Stimulated activated CD4-positive, alpha-beta T cell treated with anti-CD3 and anti-CD28 coated beads, Interleukin-1b, Interleukin-23, amount 100 ng/mL, for 4 hours (primary cell): ENCODE measurements at regions not wholly inside any gene's neighbourhood (a gene's known extent, or its start where the extent isn't known, plus 50 kb on each side); places are given as distances from the start of the nearest gene placed in this dataset.
"Not testable (repeated sequence)": the region's sequence is repeated elsewhere in the genome, so short reads cannot be mapped to it uniquely, and the experiment has no call there.

Source experiments
- DNase-seq, 2 donors: peaks; one replicate each; pipeline ENCODE4 v3.0.0-alpha.2; 2020; ENCODE audit warnings: low read depth in 2 of 2

- no peak for DNase-seq
Observed at GRCh38 chr15:66883284-66883911, 181.4 kb downstream of the SMAD6 start.

DNA sequence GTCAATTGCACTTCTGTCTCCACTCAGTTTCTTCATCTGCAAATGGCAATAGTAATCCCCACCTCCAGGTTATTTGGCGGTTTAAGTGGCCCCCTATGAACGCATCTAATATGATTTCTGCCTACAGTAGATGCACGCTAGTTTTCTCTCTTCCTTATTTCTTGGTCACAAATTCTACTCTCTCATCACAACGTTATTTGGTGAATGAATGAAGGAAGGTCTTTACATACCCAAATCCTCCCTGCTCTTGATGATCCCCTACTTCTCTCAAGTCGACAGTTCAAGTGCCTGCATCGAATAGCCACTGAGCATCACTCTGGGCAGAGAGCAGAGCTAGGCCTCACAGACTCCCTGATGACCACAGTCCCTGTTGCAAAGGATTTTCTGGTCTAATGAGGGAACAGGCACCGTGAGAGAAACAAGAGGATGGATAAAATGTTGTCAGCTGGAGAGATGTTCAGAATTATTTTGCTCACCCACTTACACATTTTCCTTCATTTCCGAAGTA lies 181.2 kb upstream of the SMAD3 start:
- no peak for DNase-seq

GRCh38 chr15:66884661-66885237 lies 180.7 kb upstream of the SMAD3 start:
- no peak for DNase-seq

DNA sequence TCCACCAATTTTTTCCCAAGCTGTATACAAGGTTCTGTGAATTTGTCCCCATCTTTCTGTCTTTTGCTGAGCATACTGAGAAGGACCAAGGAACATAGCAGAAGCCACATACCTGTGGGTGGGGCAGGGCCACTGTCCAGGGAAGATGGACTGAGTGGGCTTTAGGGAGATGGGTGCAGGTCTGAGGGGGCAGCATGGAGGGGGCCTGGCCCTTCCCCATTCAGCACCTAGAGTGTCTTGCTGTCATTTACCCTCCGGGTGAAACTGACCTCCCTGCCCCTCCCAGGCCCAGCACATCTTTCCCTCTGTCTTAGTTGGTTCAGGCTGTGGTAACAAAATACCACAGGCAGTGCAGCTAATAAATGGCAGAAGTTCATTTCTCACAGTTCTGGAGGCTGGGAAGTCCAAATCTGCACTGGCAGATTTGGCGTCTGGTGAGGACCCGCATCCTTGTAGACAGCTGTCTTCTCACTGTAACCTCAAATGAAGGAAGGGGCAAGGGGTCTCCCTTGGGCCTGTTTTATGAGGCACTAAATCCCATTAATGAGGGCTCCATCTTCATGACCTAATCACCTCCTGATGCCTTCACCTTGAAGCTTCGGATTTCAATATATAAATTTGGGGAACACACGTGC lies 180.0 kb upstream of the SMAD3 start:
- no peak for DNase-seq

DNA sequence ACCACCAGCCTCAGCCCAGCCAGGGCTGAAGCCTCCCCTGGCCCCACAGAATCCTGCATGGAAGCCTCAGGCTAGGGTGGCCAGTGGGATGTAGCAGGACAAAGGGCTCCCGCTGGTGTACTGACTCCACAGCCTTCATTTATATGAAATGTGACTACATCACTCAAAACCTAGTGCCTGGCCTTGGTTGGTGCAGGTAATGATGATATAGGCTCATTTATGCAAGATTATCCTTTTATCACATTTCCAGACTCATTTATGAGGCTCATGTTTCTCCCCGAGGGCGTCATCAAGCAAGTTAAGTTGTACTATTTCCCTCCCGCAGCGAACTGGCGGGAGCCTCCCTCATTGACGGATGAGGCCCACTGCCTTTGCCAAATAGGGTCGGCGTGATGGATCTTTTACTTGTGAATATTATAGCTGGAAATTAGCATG lies 179.1 kb upstream of the SMAD3 start:
- DNase-seq: no peak

DNA sequence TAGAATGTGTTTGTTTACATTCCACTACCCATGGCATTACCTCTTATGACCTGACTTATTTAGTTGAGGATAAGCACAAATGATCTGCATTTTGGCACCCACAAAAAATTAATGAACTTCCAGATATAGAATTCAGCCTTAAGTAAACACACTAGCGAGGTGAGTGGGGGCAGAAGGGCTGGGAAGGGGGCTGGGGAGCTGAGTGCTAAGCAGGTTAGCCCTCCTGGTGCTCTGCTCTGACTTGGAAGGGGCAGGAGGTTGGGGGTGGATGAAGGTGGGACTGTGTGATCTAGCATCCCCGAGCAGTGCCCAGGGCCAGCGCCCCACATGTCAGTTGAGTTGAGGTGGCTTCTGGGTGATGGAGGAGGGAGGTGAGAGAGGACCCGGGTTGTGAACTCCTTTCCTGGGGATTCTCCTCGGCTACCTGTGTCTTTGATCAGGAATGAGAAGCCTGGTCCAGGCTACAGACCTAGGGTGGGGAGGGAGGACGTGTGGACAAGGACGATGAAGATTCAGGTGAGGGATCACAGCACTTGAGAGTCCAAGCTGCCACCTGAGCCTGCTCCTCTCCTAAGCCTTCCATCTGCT lies 178.6 kb upstream of the SMAD3 start:
- DNase-seq: no peak

DNA sequence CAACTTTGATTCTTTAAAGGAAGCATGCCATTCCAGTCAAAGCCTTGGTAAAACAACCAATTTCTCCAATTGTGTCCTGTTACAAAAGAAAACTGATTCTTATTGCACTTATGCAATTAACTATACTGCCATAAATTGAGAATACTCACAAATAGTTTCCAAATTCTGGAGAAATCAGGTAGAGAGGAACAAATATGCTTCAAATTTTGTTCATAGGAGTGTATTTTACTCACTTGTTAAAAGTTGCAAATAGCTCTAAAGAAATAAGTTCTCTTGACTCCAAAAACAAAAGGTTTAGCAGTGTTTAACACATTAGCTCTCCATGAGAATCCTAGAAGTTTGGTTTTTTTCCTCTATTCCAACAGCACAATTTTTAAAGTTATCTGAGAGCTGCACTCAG lies 176.1 kb upstream of the SMAD3 start:
- not testable (repeated sequence) for DNase-seq

- no peak for DNase-seq
Observed at GRCh38 chr15:66891776-66892175, 173.6 kb upstream of the SMAD3 start.

DNA sequence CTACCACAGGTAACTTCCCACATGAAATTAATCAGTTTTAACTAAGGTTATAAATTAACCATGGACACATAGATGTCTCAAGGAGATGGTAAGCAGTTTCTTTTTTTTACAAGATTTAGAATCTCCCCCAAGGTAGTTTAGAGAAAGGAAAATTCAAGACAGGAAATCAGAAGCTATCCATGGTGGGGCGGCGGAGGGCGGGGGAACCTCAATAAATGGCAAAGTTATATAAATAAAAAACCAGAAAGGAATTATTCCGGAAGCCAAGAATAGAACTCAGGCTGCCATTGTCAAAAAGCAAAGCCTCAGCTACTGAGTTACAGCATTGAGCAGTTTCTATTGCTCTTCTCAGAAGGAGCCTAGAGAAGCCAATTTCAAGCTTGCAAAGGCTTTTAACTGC lies 172.1 kb upstream of the SMAD3 start:
- DNase-seq: no peak

- no peak for DNase-seq
Observed at GRCh38 chr15:66894363-66894762, 171.0 kb upstream of the SMAD3 start.

- no peak for DNase-seq
Observed at GRCh38 chr15:66894986-66895780, 170.2 kb upstream of the SMAD3 start.

DNA sequence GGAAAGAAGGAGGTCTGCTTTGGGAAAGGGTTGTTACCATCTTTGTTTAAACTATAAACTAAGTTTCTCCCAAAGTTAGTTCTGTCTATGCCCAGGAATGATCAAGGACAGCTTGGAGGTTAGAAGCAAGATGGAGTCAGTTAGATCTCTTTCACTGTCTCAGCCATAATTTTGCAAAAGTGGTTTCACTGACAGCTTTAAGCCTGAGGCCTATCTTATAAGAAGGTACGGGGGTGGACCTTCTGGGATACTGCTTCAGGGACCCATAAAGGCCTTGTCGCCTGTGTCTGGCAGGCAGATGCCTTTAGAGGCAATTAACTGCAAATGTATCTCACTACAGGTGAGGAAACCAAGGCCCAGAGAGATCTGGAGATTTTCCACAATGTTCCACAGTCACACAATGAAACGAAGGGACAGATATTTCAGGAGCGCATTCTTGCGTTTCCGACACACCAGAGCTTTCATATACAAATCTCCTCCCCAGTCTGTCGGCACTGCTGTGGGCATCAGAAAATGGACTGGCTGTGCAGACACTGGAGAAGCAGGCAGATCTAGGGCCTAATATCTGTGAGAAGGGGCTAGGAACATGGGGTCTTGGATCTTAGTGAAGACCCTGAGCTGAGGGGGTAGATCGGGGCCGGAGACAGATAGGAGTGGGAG lies 169.5 kb upstream of the SMAD3 start:
- no peak for DNase-seq

GRCh38 chr15:66896611-66897010 lies 168.8 kb upstream of the SMAD3 start:
- DNase-seq: no peak

DNA sequence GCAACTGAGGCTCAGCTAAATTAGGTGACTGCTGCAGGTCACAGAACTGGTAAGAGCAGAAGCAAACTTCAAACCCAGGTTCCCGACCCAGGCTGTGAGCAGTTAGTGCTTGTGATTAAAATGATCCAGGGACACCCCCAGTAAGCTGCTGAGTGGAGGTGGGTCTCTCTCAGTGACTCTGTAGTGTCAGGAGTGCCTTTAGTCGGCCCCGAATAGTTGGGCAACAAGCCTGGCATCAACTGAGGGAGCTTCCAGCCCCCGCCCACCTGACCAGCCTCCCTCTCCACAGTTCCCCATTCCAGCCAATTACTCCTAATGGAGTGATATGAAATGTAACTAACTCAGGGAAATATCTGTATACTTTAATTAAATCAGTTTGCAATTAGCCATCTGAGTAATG lies 168.0 kb upstream of the SMAD3 start:
- DNase-seq: no peak

- no peak for DNase-seq
Observed at GRCh38 chr15:66897971-66898370, 167.4 kb upstream of the SMAD3 start.

DNA sequence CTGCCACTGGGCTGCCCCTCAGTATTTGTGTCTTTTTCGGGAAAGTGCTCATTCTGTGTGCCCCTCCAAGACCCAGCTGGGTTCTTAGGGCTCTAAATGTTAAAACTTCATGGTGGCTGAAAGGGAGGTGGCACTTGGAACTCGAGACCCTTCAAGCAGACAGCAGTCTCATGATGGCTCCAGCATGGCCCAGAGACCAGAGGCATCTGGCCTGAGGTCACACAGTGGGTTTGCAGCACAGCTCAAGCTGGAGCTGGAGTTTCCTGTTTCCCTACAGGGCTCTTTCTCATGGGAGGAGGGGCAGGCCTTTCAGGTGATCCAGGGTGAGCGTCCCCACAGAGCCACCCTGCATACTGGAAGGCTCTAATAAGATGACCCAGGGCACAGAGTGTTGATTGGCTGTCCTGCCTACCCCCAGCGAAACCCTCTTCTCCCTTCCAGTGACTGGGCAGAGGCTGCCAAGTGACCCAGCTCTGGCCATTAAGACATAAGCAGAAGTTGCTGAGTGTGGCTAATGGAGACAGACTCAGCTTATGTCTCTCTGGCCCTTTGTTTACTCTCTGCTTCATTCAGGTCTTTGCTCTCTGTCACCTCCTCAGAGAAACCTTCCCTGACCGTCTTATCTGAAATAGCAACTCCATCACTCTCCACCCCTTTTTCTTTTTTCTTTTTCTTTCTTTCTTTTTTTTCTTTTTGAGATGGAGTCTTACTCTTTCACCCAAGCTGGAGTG lies 166.6 kb upstream of the SMAD3 start:
- no peak for DNase-seq

GRCh38 chr15:66899555-66900350 lies 165.6 kb upstream of the SMAD3 start:
- DNase-seq: no peak

GRCh38 chr15:66900586-66901310 lies 164.7 kb upstream of the SMAD3 start:
- no peak for DNase-seq
